Fibroblast of lung (primary cell): ENCODE measurements at regions not wholly inside any gene's neighbourhood (a gene's known extent, or its start where the extent isn't known, plus 50 kb on each side); places are given as distances from the start of the nearest gene placed in this dataset.
"Not testable (repeated sequence)": the region's sequence is repeated elsewhere in the genome, so short reads cannot be mapped to it uniquely, and the experiment has no call there.

Experiments used
- DNase-seq, 2 donors: peaks; one replicate each; pipeline versions ENCODE4 v3.0.0 to v3.0.0-alpha.2; 2010; ENCODE audit warnings: low read depth in 2 of 2
- H2AFZ ChIP-seq: 2 replicates; pipeline ENCODE4 v1.5.1; 2012; ENCODE audit warnings: low read length, control low read depth, inconsistent platforms
- H3K27ac ChIP-seq: 2 replicates; pipeline ENCODE4 v1.5.1; 2011; ENCODE audit warnings: low read length, control low read depth; ENCODE audit not compliant: insufficient read depth
- H3K27me3 ChIP-seq: 2 replicates; pipeline ENCODE4 v1.5.1; 2011; ENCODE audit warnings: mild to moderate bottlenecking, low read length; ENCODE audit not compliant: control insufficient read depth, insufficient read depth
- H3K36me3 ChIP-seq: 2 replicates; pipeline ENCODE4 v1.5.1; 2011; ENCODE audit warnings: low read length; ENCODE audit not compliant: control insufficient read depth, insufficient read depth
- H3K4me1 ChIP-seq: 2 replicates; pipeline ENCODE4 v1.5.1; 2011; ENCODE audit warnings: low read length; ENCODE audit not compliant: control insufficient read depth, insufficient read depth; ENCODE audit errors: extremely low read depth
- H3K4me2 ChIP-seq: 2 replicates; pipeline ENCODE4 v1.5.1; 2011; ENCODE audit warnings: low read length, control low read depth; ENCODE audit not compliant: insufficient read depth; ENCODE audit errors: extremely low read depth
- H3K4me3 ChIP-seq, 4 experiments: fragments of 200-600 bp in 1 of 4; sonication (generic) in 1 of 4; replicated peaks in 1 of 4; 2 replicates each; pipeline ENCODE4 v1.5.1; 2011 to 2016; ENCODE audit warnings: low read length in 4 of 4, low read depth in 3 of 4, mild to moderate bottlenecking in 3 of 4, control low read depth in 2 of 4, inconsistent platforms in 1 of 4, mixed read lengths in 1 of 4; ENCODE audit not compliant: insufficient read depth in 1 of 4; ENCODE audit errors: control extremely low read depth in 1 of 4
- H3K79me2 ChIP-seq: 2 replicates; pipeline ENCODE4 v1.5.1; 2012; ENCODE audit warnings: mild to moderate bottlenecking, low read length, inconsistent platforms; ENCODE audit not compliant: control insufficient read depth, insufficient read depth
- H3K9ac ChIP-seq: 2 replicates; pipeline ENCODE4 v1.5.1; 2011; ENCODE audit warnings: mild to moderate bottlenecking, low read length, control low read depth; ENCODE audit not compliant: insufficient read depth
- H3K9me3 ChIP-seq: 2 replicates; pipeline ENCODE4 v1.5.1; 2012; ENCODE audit warnings: low read depth, low read length; ENCODE audit not compliant: control insufficient read depth, insufficient read depth
- H4K20me1 ChIP-seq: 2 replicates; pipeline ENCODE4 v1.5.1; 2011; ENCODE audit warnings: low read length; ENCODE audit not compliant: control insufficient read depth, insufficient read depth; ENCODE audit errors: extremely low read depth
- CTCF ChIP-seq, 2 donors: IDR thresholded peaks in 1 of 2; conservative IDR thresholded peaks in 1 of 2; 1 replicate in 1 of 2; 2 replicates in 1 of 2; pipeline ENCODE4 v1.5.1; 2011 to 2012; ENCODE audit warnings: low read length in 2 of 2, control low read depth in 1 of 2, inconsistent platforms in 1 of 2, low read depth in 1 of 2, mild to moderate bottlenecking in 1 of 2
- EZH2 ChIP-seq: IDR thresholded peaks from 2 replicates; pipeline ENCODE4 v1.5.1; 2012; ENCODE audit warnings: low read length, control low read depth, mild to moderate bottlenecking; ENCODE audit errors: missing control alignments

DNA sequence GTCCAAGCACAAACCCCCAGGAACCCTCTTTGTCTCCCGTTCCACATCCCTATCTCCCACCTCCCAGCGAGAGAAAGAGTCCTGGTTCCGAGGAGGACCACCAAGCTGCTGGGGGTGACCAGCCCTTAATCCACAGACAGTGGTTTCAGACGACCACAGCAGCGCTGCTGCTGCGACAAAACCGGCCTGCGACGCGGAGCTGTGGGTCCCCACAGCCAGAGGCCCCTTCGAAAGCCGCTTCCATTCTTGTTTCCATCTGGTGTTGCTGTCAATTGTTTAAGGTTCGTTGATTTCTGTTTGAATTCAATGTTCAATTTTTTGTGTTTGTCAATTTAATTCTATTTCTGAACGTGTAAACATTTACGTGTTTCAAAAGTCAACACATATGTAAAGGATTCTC is 177.5 kb upstream of the FOXD4L5 start:
- H3K79me2 ChIP-seq, H3K9me3 ChIP-seq, H3K4me2 ChIP-seq, H3K36me3 ChIP-seq, H3K4me3 ChIP-seq, H3K4me1 ChIP-seq, H3K27ac ChIP-seq, H4K20me1 ChIP-seq, H3K27me3 ChIP-seq, H2AFZ ChIP-seq, DNase-seq, H3K9ac ChIP-seq: not testable (repeated sequence)

DNA sequence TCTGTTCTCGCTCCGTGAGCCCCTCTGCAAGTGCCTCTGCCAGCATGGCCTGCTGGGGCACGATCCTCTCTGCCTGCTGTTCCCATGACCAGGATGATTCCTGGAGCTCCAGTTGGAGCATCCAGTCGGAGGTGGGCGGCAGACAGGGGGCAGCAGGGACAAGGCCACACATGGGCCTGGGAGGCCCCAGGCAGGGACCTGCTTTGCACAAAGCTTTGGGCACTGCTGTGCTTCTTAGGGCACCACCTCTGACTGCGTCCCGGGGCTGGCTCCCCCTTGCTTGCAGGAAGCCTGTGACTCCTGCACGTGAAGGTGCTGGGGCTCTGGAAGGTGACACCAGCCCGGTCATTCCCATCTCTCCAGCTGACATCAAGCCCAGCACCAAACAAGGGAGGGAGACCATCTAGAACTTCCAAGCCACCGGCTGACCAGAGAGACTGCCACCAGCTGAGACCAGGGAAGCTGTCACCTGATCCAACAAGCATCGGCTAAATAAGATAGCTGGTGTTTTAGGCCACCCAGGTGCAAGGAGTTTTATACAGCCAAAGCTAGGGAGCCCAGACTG is 174.8 kb upstream of the FOXD4L5 start:
- Histone ChIP-seq H2AFZ (no peak overlapping the region), H3K4me1 (no peaks in the 10 kb centered on the region), H3K9me3 (no peaks in the 10 kb centered on the region), H3K4me2 (no peak overlapping the region), H4K20me1 (no peaks in the 10 kb centered on the region), H3K27ac (no peak overlapping the region), H3K4me3 (no peak overlapping the region), H3K36me3 (no peaks in the 10 kb centered on the region), H3K9ac (no peak overlapping the region), H3K27me3 (no peaks in the 10 kb centered on the region), H3K79me2 (no peaks in the 10 kb centered on the region)
- DNase-seq, result no peak
- no peak for TF ChIP-seq EZH2
- no peak for TF ChIP-seq CTCF (conservative IDR thresholded peaks at IDR 0.05 in 1 of 2, IDR thresholded peaks at IDR 0.05 in 1 of 2; ENCODE audit: low read depth in 1 of 2, low read length in 2 of 2)

- Histone ChIP-seq H3K36me3 (no peaks in the 10 kb centered on the region), H3K4me2 (no peak overlapping the region), H4K20me1 (no peaks in the 10 kb centered on the region), H3K4me1 (no peaks in the 10 kb centered on the region), H3K4me3 (no peak overlapping the region), H2AFZ (no peak overlapping the region), H3K27ac (no peak overlapping the region), H3K79me2 (no peaks in the 10 kb centered on the region), H3K27me3 (no peaks in the 10 kb centered on the region), H3K9ac (no peak overlapping the region), H3K9me3 (no peaks in the 10 kb centered on the region)
- TF ChIP-seq CTCF (conservative IDR thresholded peaks at IDR 0.05 in 1 of 2, IDR thresholded peaks at IDR 0.05 in 1 of 2; ENCODE audit: low read depth in 1 of 2, low read length in 2 of 2), result no peak
- TF ChIP-seq EZH2, result no peak
- no peak for DNase-seq
Measured at GRCh38 chr9:65458992-65459391, 174.0 kb upstream of the FOXD4L5 start.
